ENCODE measurements at regions not wholly inside any gene's neighbourhood (a gene's known extent, or its start where the extent isn't known, plus 50 kb on each side); places are given as distances from the start of the nearest gene placed in this dataset.

DNA sequence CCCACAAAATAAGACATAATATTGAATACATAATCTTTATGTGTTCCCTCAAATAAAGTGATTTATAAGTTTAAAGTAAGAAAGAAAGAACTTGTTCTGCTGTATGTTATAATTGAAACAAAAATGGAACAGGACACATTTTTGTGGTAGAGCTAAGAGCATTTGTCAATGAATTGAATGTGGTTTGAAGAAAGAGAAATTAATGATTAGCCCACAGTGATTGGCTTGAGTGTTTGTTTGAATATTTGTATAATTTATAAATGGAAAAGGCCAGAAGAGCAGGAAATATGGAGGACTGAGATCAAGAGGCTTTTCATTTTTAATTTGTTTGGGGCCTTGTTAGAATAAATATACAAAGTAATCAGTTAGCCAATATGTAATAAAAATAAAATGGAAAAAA, 395.1 kb upstream of the CDH19 start:
- Histone ChIP-seq H3K4me3 (ENCODE audit: low read depth, low read length, poor library complexity, severe bottlenecking) (no peak overlapping the region), H4K20me1 (ENCODE audit: insufficient read depth, low read length) (no peaks in the 10 kb centered on the region), H3K27me3 (ENCODE audit: insufficient read depth, low read length) (no peaks in the 10 kb centered on the region), H3K4me1 (ENCODE audit: insufficient read depth, low read length, severe bottlenecking) (no peaks in the 10 kb centered on the region), H3K9ac (ENCODE audit: low read length) (no peak overlapping the region), H3K79me2 (ENCODE audit: insufficient read depth, low read length) (no peaks in the 10 kb centered on the region), H3K4me2 (ENCODE audit: low read length) (no peak overlapping the region), H2AFZ (ENCODE audit: low read length) (no peak overlapping the region), H3K9me3 (ENCODE audit: low read length) (no peaks in the 10 kb centered on the region), H3K36me3 (ENCODE audit: insufficient read depth, low read length) (no peaks in the 10 kb centered on the region), H3K27ac (ENCODE audit: low read depth, low read length, poor library complexity, severe bottlenecking) (no peak overlapping the region), H3F3A (ENCODE audit: insufficient read depth, low read length) (no peaks in the 10 kb centered on the region), H3K9me2 (ENCODE audit: low read depth, low read length) (no peaks in the 10 kb centered on the region)
- TF ChIP-seq EZH2 (IDR thresholded peaks at IDR 0.05; ENCODE audit: borderline replicate concordance, low read length) = no peak
- TF ChIP-seq, protein P1, sequence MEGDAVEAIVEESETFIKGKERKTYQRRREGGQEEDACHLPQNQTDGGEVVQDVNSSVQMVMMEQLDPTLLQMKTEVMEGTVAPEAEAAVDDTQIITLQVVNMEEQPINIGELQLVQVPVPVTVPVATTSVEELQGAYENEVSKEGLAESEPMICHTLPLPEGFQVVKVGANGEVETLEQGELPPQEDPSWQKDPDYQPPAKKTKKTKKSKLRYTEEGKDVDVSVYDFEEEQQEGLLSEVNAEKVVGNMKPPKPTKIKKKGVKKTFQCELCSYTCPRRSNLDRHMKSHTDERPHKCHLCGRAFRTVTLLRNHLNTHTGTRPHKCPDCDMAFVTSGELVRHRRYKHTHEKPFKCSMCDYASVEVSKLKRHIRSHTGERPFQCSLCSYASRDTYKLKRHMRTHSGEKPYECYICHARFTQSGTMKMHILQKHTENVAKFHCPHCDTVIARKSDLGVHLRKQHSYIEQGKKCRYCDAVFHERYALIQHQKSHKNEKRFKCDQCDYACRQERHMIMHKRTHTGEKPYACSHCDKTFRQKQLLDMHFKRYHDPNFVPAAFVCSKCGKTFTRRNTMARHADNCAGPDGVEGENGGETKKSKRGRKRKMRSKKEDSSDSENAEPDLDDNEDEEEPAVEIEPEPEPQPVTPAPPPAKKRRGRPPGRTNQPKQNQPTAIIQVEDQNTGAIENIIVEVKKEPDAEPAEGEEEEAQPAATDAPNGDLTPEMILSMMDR (IDR thresholded peaks at IDR 0.05; ENCODE audit: low read length) = no peak

DNA sequence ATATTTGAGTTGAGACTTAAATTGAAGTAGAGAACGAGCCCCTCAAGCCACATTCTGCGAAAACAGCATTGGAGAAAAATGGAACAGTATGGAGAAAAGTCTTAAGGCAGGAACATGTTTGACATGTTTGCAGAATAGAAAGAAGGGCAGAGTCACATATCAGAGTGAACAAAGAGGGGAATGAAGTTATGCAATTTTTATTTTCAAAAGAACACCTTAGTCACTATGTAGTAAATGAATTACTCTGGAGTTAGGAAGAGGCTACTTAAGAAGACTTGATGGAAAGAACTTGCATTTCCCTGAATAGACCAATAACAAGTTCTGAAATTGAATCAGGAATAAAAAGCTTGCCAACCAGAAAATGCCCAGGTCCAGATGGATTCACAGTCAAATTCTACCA, 391.4 kb upstream of the CDH19 start:
- Histone ChIP-seq H3K9me2 (ENCODE audit: low read depth, low read length) (no peaks in the 10 kb centered on the region), H3K27me3 (ENCODE audit: insufficient read depth, low read length) (no peaks in the 10 kb centered on the region), H3K4me2 (ENCODE audit: low read length) (no peak overlapping the region), H3F3A (ENCODE audit: insufficient read depth, low read length) (no peaks in the 10 kb centered on the region), H3K9me3 (ENCODE audit: low read length) (no peaks in the 10 kb centered on the region), H3K36me3 (ENCODE audit: insufficient read depth, low read length) (no peaks in the 10 kb centered on the region), H4K20me1 (ENCODE audit: insufficient read depth, low read length) (no peaks in the 10 kb centered on the region), H3K79me2 (ENCODE audit: insufficient read depth, low read length) (no peaks in the 10 kb centered on the region), H3K9ac (ENCODE audit: low read length) (no peak overlapping the region), H3K4me3 (ENCODE audit: low read depth, low read length, poor library complexity, severe bottlenecking) (no peak overlapping the region), H3K27ac (ENCODE audit: low read depth, low read length, poor library complexity, severe bottlenecking) (no peak overlapping the region), H3K4me1 (ENCODE audit: insufficient read depth, low read length, severe bottlenecking) (no peaks in the 10 kb centered on the region), H2AFZ (ENCODE audit: low read length) (no peak overlapping the region)
- TF ChIP-seq EZH2 (IDR thresholded peaks at IDR 0.05; ENCODE audit: borderline replicate concordance, low read length) = no peak
- TF ChIP-seq, protein P1 (IDR thresholded peaks at IDR 0.05; ENCODE audit: low read length) = no peak

DNA sequence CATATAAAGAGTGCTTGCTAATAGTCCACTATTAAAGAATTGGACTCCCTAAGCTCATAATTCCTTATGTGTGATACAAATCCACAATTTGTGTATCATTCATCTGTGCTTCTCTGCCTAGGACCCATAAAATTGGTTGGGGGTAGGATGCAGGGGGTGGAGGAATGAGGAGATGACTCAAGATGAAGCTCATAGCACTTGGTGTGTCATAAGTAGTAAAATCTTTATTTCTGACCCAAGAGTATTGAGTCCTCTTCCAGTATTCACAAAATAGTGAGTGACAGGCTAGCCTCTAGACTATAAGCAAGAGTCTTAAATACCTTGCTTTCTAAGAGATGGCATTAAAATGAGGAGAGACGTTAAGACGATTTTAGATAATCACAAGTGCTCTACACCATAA, 390.9 kb upstream of the CDH19 start:
- no peak overlapping the region for H2AFZ ChIP-seq (ENCODE audit: low read length)
- H3K9me2 ChIP-seq (ENCODE audit: low read depth, low read length) = no peaks in the 10 kb centered on the region
- TF ChIP-seq, protein P1 (IDR thresholded peaks at IDR 0.05; ENCODE audit: low read length) = no peak
- TF ChIP-seq EZH2 (IDR thresholded peaks at IDR 0.05; ENCODE audit: borderline replicate concordance, low read length) = no peak
- H3K36me3 ChIP-seq (ENCODE audit: insufficient read depth, low read length) = no peaks in the 10 kb centered on the region
- no peaks in the 10 kb centered on the region for H4K20me1 ChIP-seq (ENCODE audit: insufficient read depth, low read length)
- H3K79me2 ChIP-seq (ENCODE audit: insufficient read depth, low read length) = no peaks in the 10 kb centered on the region
- H3K27ac ChIP-seq (ENCODE audit: low read depth, low read length, poor library complexity, severe bottlenecking) = no peak overlapping the region
- no peak overlapping the region for H3K9ac ChIP-seq (ENCODE audit: low read length)
- no peak overlapping the region for H3K4me3 ChIP-seq (ENCODE audit: low read depth, low read length, poor library complexity, severe bottlenecking)
- no peak overlapping the region for H3K4me2 ChIP-seq (ENCODE audit: low read length)
- H3K27me3 ChIP-seq (ENCODE audit: insufficient read depth, low read length) = no peaks in the 10 kb centered on the region
- H3K9me3 ChIP-seq (ENCODE audit: low read length) = no peaks in the 10 kb centered on the region
- no peaks in the 10 kb centered on the region for H3K4me1 ChIP-seq (ENCODE audit: insufficient read depth, low read length, severe bottlenecking)
- no peaks in the 10 kb centered on the region for H3F3A ChIP-seq (ENCODE audit: insufficient read depth, low read length)
